ENCODE measurements at regions not wholly inside any gene's neighbourhood (a gene's known extent, or its start where the extent isn't known, plus 50 kb on each side); places are given as distances from the start of the nearest gene placed in this dataset.
"Not testable (repeated sequence)": the region's sequence is repeated elsewhere in the genome, so short reads cannot be mapped to it uniquely, and the experiment has no call there.

- DNase-seq (ENCODE audit: low spot score) = no peak
Observed at GRCh38 chr10:64573623-64574325, 1052.6 kb downstream of the REEP3 start.

- DNase-seq (ENCODE audit: low spot score) = peak; percentile 6
Observed at GRCh38 chr10:64574371-64574770, 1053.2 kb downstream of the REEP3 start.

GRCh38 chr10:64576497-64576896, 1055.3 kb downstream of the REEP3 start:
- DNase-seq (ENCODE audit: low spot score) = no peak

GRCh38 chr10:64578757-64579156, 1057.6 kb downstream of the REEP3 start:
- not testable (repeated sequence) for DNase-seq (ENCODE audit: low spot score)

GRCh38 chr10:64586934-64587503, 1065.8 kb downstream of the REEP3 start:
- DNase-seq (ENCODE audit: low spot score) = no peak

- no peak for DNase-seq (ENCODE audit: low spot score)
Observed at GRCh38 chr10:64594072-64594471, 1072.9 kb downstream of the REEP3 start.

GRCh38 chr10:64598600-64598999, 1077.4 kb downstream of the REEP3 start:
- DNase-seq (ENCODE audit: low spot score) = no peak

GRCh38 chr10:64601298-64601697, 1080.1 kb downstream of the REEP3 start:
- no peak for DNase-seq (ENCODE audit: low spot score)

GRCh38 chr10:64617085-64617484, 1095.9 kb downstream of the REEP3 start:
- DNase-seq (ENCODE audit: low spot score) = no peak

GRCh38 chr10:64619102-64619501, 1097.9 kb downstream of the REEP3 start:
- DNase-seq (ENCODE audit: low spot score) = no peak

GRCh38 chr10:64626924-64627323, 1105.7 kb downstream of the REEP3 start:
- DNase-seq (ENCODE audit: low spot score) = no peak

- no peak for DNase-seq (ENCODE audit: low spot score)
Observed at GRCh38 chr10:64630534-64630933, 1109.3 kb downstream of the REEP3 start.

- no peak for DNase-seq (ENCODE audit: low spot score)
Observed at GRCh38 chr10:64635906-64636305, 1114.7 kb downstream of the REEP3 start.

GRCh38 chr10:64636461-64636860, 1115.3 kb downstream of the REEP3 start:
- no peak for DNase-seq (ENCODE audit: low spot score)

GRCh38 chr10:64637939-64638338, 1116.7 kb downstream of the REEP3 start:
- DNase-seq (ENCODE audit: low spot score) = no peak

- peak; percentile 10 for DNase-seq (ENCODE audit: low spot score)
Observed at GRCh38 chr10:64648915-64649314, 1127.7 kb downstream of the REEP3 start.

- DNase-seq (ENCODE audit: low spot score) = no peak
Observed at GRCh38 chr10:64658528-64658927, 1137.3 kb downstream of the REEP3 start.

- DNase-seq (ENCODE audit: low spot score) = no peak
Observed at GRCh38 chr10:64659311-64659710, 1138.1 kb downstream of the REEP3 start.

GRCh38 chr10:64682043-64682442, 1160.8 kb downstream of the REEP3 start:
- DNase-seq (ENCODE audit: low spot score) = peak; percentile 14

GRCh38 chr10:64690194-64690593, 1169.0 kb downstream of the REEP3 start:
- no peak for DNase-seq (ENCODE audit: low spot score)

GRCh38 chr10:64699244-64699643, 1178.0 kb downstream of the REEP3 start:
- DNase-seq (ENCODE audit: low spot score) = no peak

GRCh38 chr10:64702086-64702485, 1180.9 kb downstream of the REEP3 start:
- DNase-seq (ENCODE audit: low spot score) = not testable (repeated sequence)

GRCh38 chr10:64708884-64709681, 1187.9 kb downstream of the REEP3 start:
- DNase-seq (ENCODE audit: low spot score) = peak; percentile 3

Measured in H4 (cell line).